GM12874 (cell line): ENCODE measurements at regions not wholly inside any gene's neighbourhood (a gene's known extent, or its start where the extent isn't known, plus 50 kb on each side); places are given as distances from the start of the nearest gene placed in this dataset.

Experiments
- TF ChIP-seq, protein P1 (sequence below): IDR thresholded peaks from 2 replicates; pipeline ENCODE4 v1.5.1; 2011; ENCODE audit warnings: low read depth, mild to moderate bottlenecking, control low read depth, low read length, moderate library complexity; ENCODE audit not compliant: insufficient read depth

DNA sequence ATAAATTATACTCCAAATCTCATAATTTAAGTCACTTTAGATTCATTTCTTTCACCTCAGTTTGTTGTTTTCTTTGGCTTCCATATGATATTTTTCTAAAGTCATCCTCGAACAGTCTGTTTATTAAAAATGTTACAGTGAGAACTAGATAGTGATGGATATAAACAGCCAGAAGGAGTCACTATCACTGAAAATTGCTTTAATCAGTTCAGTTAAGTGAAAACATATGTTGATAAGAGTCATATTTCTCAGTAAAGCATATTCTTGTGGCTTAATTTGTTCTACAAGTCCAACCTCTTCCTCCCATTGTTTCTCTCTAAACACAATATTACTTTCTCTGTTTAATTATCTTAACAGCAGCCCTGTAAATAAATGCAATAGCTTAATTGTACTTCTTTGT, 427.5 kb upstream of the ALCAM start:
- TF ChIP-seq, protein P1, sequence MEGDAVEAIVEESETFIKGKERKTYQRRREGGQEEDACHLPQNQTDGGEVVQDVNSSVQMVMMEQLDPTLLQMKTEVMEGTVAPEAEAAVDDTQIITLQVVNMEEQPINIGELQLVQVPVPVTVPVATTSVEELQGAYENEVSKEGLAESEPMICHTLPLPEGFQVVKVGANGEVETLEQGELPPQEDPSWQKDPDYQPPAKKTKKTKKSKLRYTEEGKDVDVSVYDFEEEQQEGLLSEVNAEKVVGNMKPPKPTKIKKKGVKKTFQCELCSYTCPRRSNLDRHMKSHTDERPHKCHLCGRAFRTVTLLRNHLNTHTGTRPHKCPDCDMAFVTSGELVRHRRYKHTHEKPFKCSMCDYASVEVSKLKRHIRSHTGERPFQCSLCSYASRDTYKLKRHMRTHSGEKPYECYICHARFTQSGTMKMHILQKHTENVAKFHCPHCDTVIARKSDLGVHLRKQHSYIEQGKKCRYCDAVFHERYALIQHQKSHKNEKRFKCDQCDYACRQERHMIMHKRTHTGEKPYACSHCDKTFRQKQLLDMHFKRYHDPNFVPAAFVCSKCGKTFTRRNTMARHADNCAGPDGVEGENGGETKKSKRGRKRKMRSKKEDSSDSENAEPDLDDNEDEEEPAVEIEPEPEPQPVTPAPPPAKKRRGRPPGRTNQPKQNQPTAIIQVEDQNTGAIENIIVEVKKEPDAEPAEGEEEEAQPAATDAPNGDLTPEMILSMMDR = no peak

DNA sequence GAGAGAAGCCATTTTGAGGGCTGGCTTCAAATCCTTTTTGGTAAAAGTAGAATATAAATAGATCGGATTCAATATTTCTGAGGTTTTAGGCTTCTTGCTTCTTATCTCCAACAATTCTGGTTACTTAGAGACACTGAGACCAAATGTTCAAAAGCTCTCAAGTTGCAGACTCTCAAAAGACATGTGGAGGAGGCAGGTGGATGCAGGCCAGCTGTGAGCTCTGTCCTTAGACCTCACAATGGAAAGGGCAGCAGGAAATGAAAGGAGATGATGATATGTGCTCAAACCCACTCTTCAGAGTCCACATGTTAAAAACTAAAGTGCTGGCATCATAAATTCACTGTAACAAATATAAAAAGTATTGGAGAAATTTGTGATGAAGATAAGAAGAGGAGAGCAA, 424.9 kb upstream of the ALCAM start:
- TF ChIP-seq, protein P1 = no peak

DNA sequence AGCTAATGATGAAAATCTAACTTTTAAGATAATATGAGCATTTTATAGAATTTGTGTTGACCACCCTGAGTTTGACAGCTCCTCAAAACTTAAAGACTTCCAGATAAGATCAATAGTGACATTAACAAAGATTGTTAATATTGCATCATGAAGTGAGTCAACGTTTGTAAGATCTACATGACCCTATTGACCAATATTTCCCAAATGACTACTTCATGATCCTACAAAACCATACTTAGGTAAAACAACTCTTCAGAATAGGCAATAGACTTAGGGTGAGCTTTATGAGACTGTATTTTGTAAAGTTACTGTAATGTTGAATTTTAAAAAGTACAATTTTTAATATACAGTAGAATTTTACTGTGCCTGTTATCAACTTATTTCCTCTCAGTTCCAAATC, 422.7 kb upstream of the ALCAM start:
- TF ChIP-seq, protein P1 = no peak

DNA sequence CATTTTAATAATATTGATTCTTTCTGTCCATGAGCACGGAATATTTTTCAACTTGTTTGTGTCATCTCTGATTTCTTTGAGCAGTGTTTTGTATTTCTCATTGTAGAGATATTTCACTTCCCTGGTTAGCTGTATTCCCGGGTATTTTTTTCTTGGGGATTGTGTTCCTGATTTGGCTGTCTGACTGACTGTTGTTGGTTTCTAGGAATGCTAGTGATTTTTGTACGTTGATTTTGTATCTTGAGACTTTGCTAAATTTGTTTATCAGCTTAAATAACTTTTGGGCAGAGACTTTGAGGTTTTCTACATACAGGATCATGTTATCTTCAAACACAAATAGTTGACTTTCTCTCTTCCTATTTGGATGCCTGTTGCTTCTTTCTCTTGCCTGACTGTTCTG, 418.8 kb upstream of the ALCAM start:
- TF ChIP-seq, protein P1 = no peak

DNA sequence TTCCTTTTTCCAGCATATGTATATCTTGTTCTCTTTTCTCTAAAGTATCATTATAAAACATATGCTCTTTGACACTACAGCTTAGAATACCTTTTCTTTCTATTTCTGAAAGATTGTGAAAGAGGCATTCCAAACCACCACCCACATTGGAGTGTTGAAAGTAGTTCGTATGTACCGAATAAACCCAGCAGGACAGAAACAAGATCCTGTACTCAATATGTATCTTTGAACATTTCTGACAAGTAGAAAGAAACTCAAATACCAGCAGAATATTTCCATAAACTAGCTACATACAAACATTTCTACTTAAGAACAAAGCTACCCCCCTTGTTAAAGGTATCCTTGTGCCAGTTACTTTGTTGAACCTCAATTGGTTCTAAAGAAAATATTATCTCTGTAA, 415.3 kb upstream of the ALCAM start:
- TF ChIP-seq, protein P1 = no peak

DNA sequence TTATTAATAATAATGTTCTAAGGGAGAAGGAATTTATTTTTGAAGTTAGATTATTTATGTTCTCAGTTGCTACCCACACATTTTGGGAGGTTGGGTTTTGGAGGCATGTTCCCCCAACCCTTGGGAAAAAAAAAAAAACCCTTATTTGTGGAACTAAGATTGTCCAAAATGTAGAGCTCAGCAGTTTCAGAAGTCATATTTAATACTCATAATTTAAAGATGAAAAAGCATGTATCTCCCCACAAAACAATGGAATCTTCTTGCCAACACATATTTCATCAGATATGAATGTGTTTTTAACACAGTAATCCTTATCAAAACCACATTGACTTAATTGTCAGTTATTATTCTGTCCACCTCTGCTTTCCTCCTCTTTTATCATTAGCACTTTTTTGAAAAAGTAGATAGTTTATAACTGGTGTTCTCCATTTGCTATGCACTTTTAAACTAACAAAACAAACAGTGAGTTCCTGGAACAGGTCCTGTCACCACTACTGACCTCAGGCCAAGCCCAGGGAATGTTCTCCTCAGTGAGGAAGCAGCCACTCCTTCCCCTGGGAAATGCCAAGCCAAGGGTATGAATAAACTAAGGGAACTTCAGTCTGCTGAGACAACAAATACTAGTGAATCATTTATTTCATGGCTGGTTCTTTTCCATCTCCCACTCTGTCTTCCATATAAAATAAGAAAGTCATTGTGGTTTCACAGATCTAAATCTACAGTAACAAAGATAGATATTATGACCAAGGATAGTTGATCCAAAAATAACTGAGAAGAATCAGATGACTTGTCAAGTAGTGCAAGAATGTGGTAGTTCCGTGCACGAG, 414.4 kb upstream of the ALCAM start:
- TF ChIP-seq, protein P1 = no peak

DNA sequence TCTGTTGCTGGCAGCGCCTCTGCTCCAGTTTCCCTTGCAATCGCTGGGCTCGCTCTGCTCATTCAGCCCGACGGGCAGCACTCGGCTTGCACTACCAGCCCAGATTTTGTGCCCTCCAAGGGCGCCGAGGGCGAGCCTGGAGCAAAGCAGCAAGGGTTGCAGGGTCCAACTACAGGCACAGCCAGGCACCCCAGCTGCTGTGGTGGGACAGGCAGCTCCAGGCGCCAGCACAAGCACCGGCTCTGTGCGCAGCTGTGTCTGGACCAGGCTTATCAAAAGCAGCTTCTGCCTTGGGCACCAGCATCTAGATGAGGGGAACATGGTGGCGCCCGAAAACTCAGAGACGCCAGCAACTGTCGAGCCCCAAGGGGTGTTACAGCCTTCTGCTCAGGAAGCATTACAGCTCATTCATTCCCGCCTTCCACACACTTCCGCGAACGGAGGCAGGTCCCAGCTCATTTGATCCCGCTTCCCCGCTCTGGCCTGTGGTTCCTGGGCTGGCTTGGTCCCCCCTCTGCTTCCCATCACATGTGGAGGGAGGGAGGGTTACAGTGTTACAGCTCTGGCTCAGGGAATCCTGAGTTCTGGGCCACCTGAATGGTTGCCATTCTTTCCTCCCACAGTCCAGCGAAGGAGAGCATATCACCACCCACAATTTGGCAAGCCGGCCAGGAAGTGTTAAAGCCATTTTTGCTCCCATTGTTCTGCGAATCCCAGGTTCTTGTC, 409.9 kb upstream of the ALCAM start:
- TF ChIP-seq, protein P1 = no peak
